ENCODE measurements at regions not wholly inside any gene's neighbourhood (a gene's known extent, or its start where the extent isn't known, plus 50 kb on each side); places are given as distances from the start of the nearest gene placed in this dataset.
"Not testable (repeated sequence)": the region's sequence is repeated elsewhere in the genome, so short reads cannot be mapped to it uniquely, and the experiment has no call there.

- no peaks in the 10 kb centered on the region for H3K9me3 ChIP-seq
- H3K36me3 ChIP-seq: no peaks in the 10 kb centered on the region
- H3K4me1 ChIP-seq: no peaks in the 10 kb centered on the region
- H3K4me3 ChIP-seq (ENCODE audit: low read depth, low read length): no peak overlapping the region
- DNase-seq: no peak
- H3K27me3 ChIP-seq: no peaks in the 10 kb centered on the region
- TF ChIP-seq CTCF (IDR thresholded peaks at IDR 0.05; ENCODE audit: low read depth, low read length): no peak
Measured at GRCh38 chr6:48552905-48553304, 441.9 kb upstream of the PTCHD4 start.

GRCh38 chr6:48550603-48551002 is 439.6 kb upstream of the PTCHD4 start:
- no peak for TF ChIP-seq CTCF (IDR thresholded peaks at IDR 0.05; ENCODE audit: low read depth, low read length)
- DNase-seq: no peak
- no peaks in the 10 kb centered on the region for H3K4me1 ChIP-seq
- H3K4me3 ChIP-seq (ENCODE audit: low read depth, low read length): no peak overlapping the region
- no peaks in the 10 kb centered on the region for H3K27me3 ChIP-seq
- H3K36me3 ChIP-seq: no peaks in the 10 kb centered on the region
- no peaks in the 10 kb centered on the region for H3K9me3 ChIP-seq

- Histone ChIP-seq H3K9me3 (no peaks in the 10 kb centered on the region), H3K36me3 (no peaks in the 10 kb centered on the region)
- DNase-seq: no peak
Measured at GRCh38 chr6:48542191-48542590, 431.2 kb upstream of the PTCHD4 start.

GRCh38 chr6:48541649-48542048 is 430.7 kb upstream of the PTCHD4 start:
- no peaks in the 10 kb centered on the region for H3K36me3 ChIP-seq
- H3K27me3 ChIP-seq: no peaks in the 10 kb centered on the region
- DNase-seq: no peak
- H3K9me3 ChIP-seq: no peaks in the 10 kb centered on the region
- no peaks in the 10 kb centered on the region for H3K4me1 ChIP-seq
- no peak overlapping the region for H3K4me3 ChIP-seq (ENCODE audit: low read depth, low read length)
- TF ChIP-seq CTCF (IDR thresholded peaks at IDR 0.05; ENCODE audit: low read depth, low read length): no peak

More at GRCh38 chr6:48542191-48542590, 431.2 kb upstream of the PTCHD4 start:
- H3K4me1 ChIP-seq: no peaks in the 10 kb centered on the region
- H3K4me3 ChIP-seq (ENCODE audit: low read depth, low read length): no peak overlapping the region
- TF ChIP-seq CTCF (IDR thresholded peaks at IDR 0.05; ENCODE audit: low read depth, low read length): no peak
- H3K27me3 ChIP-seq: no peaks in the 10 kb centered on the region

GRCh38 chr6:48535582-48536009 is 424.6 kb upstream of the PTCHD4 start:
- DNase-seq: no peak
- H3K36me3 ChIP-seq: no peaks in the 10 kb centered on the region
- no peak for TF ChIP-seq CTCF (IDR thresholded peaks at IDR 0.05; ENCODE audit: low read depth, low read length)
- H3K4me3 ChIP-seq (ENCODE audit: low read depth, low read length): no peak overlapping the region
- H3K4me1 ChIP-seq: no peaks in the 10 kb centered on the region
- no peaks in the 10 kb centered on the region for H3K9me3 ChIP-seq
- H3K27me3 ChIP-seq: no peaks in the 10 kb centered on the region

- not testable (repeated sequence) for H3K9me3 ChIP-seq; H3K4me1 ChIP-seq; H3K27me3 ChIP-seq; H3K36me3 ChIP-seq; DNase-seq; H3K4me3 ChIP-seq (ENCODE audit: low read depth, low read length)
Measured at GRCh38 chr6:48530978-48531377, 420.0 kb upstream of the PTCHD4 start.

- Histone ChIP-seq H3K4me1 (no peaks in the 10 kb centered on the region), H3K9me3 (no peaks in the 10 kb centered on the region), H3K4me3 (ENCODE audit: low read depth, low read length) (no peak overlapping the region), H3K27me3 (no peaks in the 10 kb centered on the region), H3K36me3 (no peaks in the 10 kb centered on the region)
- no peak for DNase-seq
- TF ChIP-seq CTCF (IDR thresholded peaks at IDR 0.05; ENCODE audit: low read depth, low read length): no peak
Measured at GRCh38 chr6:48525849-48526248, 414.9 kb upstream of the PTCHD4 start.
